T-cell (primary cell): ENCODE measurements at regions not wholly inside any gene's neighbourhood (a gene's known extent, or its start where the extent isn't known, plus 50 kb on each side); places are given as distances from the start of the nearest gene placed in this dataset.
"Not testable (repeated sequence)": the region's sequence is repeated elsewhere in the genome, so short reads cannot be mapped to it uniquely, and the experiment has no call there.

Experiments used
- ATAC-seq, 4 experiments: fragments of 200-7000 bp in 3 of 4; fragments of 150-1000 bp in 1 of 4; cut with Tn5 transposase; replicated peaks in 1 of 4; 1 replicate in 3 of 4; 2 replicates in 1 of 4; pipeline ENCODE4 v1.10.0; 2021; ENCODE audit warnings: moderate library complexity in 3 of 4, mild to moderate bottlenecking in 2 of 4, moderate number of reproducible peaks in 1 of 4
- CTCF ChIA-PET, 2 donors: fragments of 300-600 bp; sonication (Branson Sonifier 250); formaldehyde crosslinking; loops; one replicate each; lab custom pipeline; 2022; ENCODE audit warnings: antibody characterized with exemption in 2 of 2; lab: Charles Lee
- POLR2A ChIA-PET, 2 donors: fragments of 300-600 bp; sonication (Branson Sonifier 250); formaldehyde crosslinking; loops; one replicate each; lab custom pipeline; 2022; ENCODE audit warnings: antibody characterized with exemption in 2 of 2; lab: Charles Lee
- DNase-seq, 35 experiments: peaks; one replicate each; pipeline versions ENCODE4 v3.0.0 to v3.0.0-alpha.2; 2013 to 2023
- H3K27ac ChIP-seq: one replicate; pipeline ENCODE4 v1.5.1; 2013; ENCODE audit warnings: low read length
- H3K27me3 ChIP-seq, 2 experiments: replicated peaks in 1 of 2; 1 replicate in 1 of 2; 2 replicates in 1 of 2; pipeline versions ENCODE4 v1.6.1 to v1.7.0; 2013; ENCODE audit warnings: low read length in 1 of 2, mixed read lengths in 1 of 2; ENCODE audit not compliant: control insufficient read depth in 2 of 2, insufficient read depth in 2 of 2; ENCODE audit errors: extremely low read depth in 1 of 2
- H3K36me3 ChIP-seq, 2 donors: 1 replicate in 1 of 2; 2 replicates in 1 of 2; pipeline versions ENCODE4 v1.6.1 to v1.7.0; 2013; ENCODE audit warnings: low read length in 1 of 2; ENCODE audit not compliant: control insufficient read depth in 2 of 2, insufficient read depth in 1 of 2; ENCODE audit errors: extremely low read depth in 1 of 2
- H3K4me1 ChIP-seq, 2 experiments: 1 replicate in 1 of 2; 2 replicates in 1 of 2; pipeline versions ENCODE4 v1.6.1 to v1.7.0; 2013; ENCODE audit warnings: low read length in 2 of 2, mixed read lengths in 1 of 2; ENCODE audit not compliant: insufficient read depth in 2 of 2, control insufficient read depth in 1 of 2; ENCODE audit errors: extremely low read depth in 1 of 2
- H3K4me3 ChIP-seq, 2 donors: 1 replicate in 1 of 2; 2 replicates in 1 of 2; pipeline versions ENCODE4 v1.5.1 to v1.7.0; 2013; ENCODE audit warnings: mild to moderate bottlenecking in 2 of 2, low read length in 1 of 2, moderate library complexity in 1 of 2; ENCODE audit not compliant: control insufficient read depth in 1 of 2; ENCODE audit errors: extremely low read depth in 1 of 2
- H3K9me3 ChIP-seq: 2 replicates; pipeline ENCODE4 v1.7.0; 2013
- H3K27ac Mint-ChIP-seq, 2 donors: one replicate each; pipeline ENCODE4 v1.8.0; 2020 to 2021; ENCODE audit warnings: mild to moderate bottlenecking in 2 of 2, mixed read lengths in 2 of 2
- H3K27me3 Mint-ChIP-seq, 2 donors: one replicate each; pipeline ENCODE4 v1.8.0; 2021 to 2022; ENCODE audit warnings: mixed read lengths in 2 of 2
- H3K36me3 Mint-ChIP-seq: one replicate; pipeline ENCODE4 v1.8.0; 2021; ENCODE audit warnings: mixed read lengths
- H3K4me1 Mint-ChIP-seq, 3 donors: one replicate each; pipeline ENCODE4 v1.8.0; 2020 to 2022; ENCODE audit warnings: mixed read lengths in 3 of 3, mild to moderate bottlenecking in 1 of 3
- H3K4me3 Mint-ChIP-seq, 3 donors: one replicate each; pipeline ENCODE4 v1.8.0; 2020 to 2022; ENCODE audit warnings: mild to moderate bottlenecking in 3 of 3, mixed read lengths in 3 of 3, moderate library complexity in 3 of 3
- H3K9me3 Mint-ChIP-seq, 3 donors: one replicate each; pipeline ENCODE4 v1.8.0; 2020 to 2022; ENCODE audit warnings: mixed read lengths in 3 of 3
- WGBS: methylation state at CpG from one replicate; pipeline ENCODE4 v1.1.5; 2013; ENCODE audit warnings: missing lambda C conversion rate; ENCODE audit not compliant: insufficient coverage; 5-methylcytosine and 5-hydroxymethylcytosine counted together

DNA sequence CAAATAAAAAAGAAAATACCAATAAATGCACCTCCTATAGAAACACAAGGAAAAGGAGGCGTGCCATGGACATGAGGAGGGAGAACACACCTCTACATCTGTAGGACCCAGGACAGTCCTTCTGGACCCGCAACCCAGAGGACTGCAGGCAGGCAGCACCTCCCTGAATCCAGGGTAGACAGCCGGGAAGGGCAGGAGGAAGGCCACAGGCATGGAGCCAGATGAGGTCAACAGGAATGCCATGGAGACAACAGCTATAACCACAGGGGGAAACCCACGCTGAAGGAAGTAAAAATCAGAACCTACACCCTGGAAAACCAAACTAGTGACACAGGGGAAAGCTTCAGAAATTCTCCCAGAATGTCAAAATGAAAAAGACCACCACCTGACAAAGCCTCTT, 248.8 kb upstream of the NSMCE3 start:
- Mint-ChIP-seq H3K36me3 (no peaks in the 10 kb centered on the region), H3K9me3 (peaks cover 0 to 26% (median 15%) of the 10 kb centered on the region in 3 donors), H3K4me3 (no peak overlapping the region), H3K27ac (no peak overlapping the region), H3K4me1 (no peaks in the 10 kb centered on the region), H3K27me3 (peaks cover 5 to 11% of the 10 kb centered on the region in 2 donors)
- ChIA-PET CTCF (no interaction called here), POLR2A (no interaction called here)
- Histone ChIP-seq H3K27me3 (no peaks in the 10 kb centered on the region), H3K36me3 (no peaks in the 10 kb centered on the region), H3K27ac (no peak overlapping the region), H3K4me3 (no peak overlapping the region), H3K9me3 (no peaks in the 10 kb centered on the region), H3K4me1 (no peaks in the 10 kb centered on the region)
- ATAC-seq (no peak), DNase-seq (no peak)
- 80% methylated on average over 1 of the region's 4 CpGs for WGBS

DNA sequence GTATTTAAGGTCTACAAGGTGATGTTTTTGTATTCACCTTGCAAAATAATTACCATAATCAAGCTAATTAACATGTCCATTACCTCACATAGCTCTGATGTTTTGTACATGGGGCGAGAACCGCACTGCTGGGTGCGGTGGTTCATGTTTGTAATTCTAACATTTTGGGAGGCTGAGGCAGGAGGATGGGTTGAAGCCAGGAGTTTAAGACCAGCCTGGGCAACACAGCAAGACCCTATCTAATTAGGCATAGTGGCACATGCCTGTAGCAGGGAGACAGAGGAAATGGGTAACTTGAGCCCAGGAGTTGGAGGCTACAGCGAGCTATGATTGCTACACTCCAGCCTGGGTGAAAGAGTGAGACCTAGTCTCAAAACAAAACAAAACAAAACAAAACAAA, 248.2 kb upstream of the NSMCE3 start:
- no peak overlapping the region for H3K4me3 Mint-ChIP-seq
- no peaks in the 10 kb centered on the region for H3K36me3 ChIP-seq
- H3K4me1 ChIP-seq: no peaks in the 10 kb centered on the region
- no peak overlapping the region for H3K4me3 ChIP-seq
- CTCF ChIA-PET: no interaction called here
- DNase-seq: no peak
- no peaks in the 10 kb centered on the region for H3K36me3 Mint-ChIP-seq
- peaks cover 0 to 26% (median 15%) of the 10 kb centered on the region in 3 donors for H3K9me3 Mint-ChIP-seq
- 80% methylated on average over 1 of the region's 4 CpGs for WGBS
- no peaks in the 10 kb centered on the region for H3K27me3 ChIP-seq
- peaks cover 2 to 11% of the 10 kb centered on the region in 2 donors for H3K27me3 Mint-ChIP-seq
- ATAC-seq: no peak
- H3K27ac ChIP-seq: no peak overlapping the region
- no peak overlapping the region for H3K27ac Mint-ChIP-seq
- H3K4me1 Mint-ChIP-seq: no peaks in the 10 kb centered on the region
- no peaks in the 10 kb centered on the region for H3K9me3 ChIP-seq
- POLR2A ChIA-PET: no interaction called here

GRCh38 chr15:29516929-29517328, 247.3 kb upstream of the NSMCE3 start:
- Histone ChIP-seq H3K4me3 (no peak overlapping the region), H3K9me3 (no peaks in the 10 kb centered on the region), H3K27ac (no peak overlapping the region), H3K36me3 (no peaks in the 10 kb centered on the region), H3K27me3 (no peaks in the 10 kb centered on the region), H3K4me1 (no peaks in the 10 kb centered on the region)
- Mint-ChIP-seq H3K27me3 (peaks cover 2 to 11% of the 10 kb centered on the region in 2 donors), H3K4me3 (no peak overlapping the region), H3K27ac (no peak overlapping the region), H3K4me1 (no peaks in the 10 kb centered on the region), H3K9me3 (peaks cover 0 to 26% (median 15%) of the 10 kb centered on the region in 3 donors), H3K36me3 (no peaks in the 10 kb centered on the region)
- POLR2A ChIA-PET: no interaction called here
- no peak for ATAC-seq
- no CpG with 5 or more reads among the region's 3 CpGs for WGBS
- DNase-seq: no peak
- CTCF ChIA-PET: no interaction called here

DNA sequence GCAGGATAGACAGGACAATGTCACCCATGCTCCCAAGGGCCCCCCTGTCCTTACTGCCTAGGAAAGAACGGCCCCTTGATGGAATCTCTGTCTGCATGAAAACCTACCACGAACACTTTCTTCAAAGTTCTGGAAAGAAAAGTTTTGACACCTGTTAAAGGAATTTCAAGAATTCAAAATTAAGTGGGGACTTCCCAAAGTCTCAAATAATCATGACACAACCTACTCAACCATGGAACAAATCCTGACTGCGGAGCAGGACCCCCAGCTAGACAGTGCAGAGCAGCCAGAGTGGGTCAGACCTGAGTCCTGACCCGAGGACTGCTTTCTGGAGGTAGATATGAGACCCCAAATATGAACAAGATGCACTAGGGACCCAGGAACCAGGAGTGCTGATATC, 245.3 kb upstream of the NSMCE3 start:
- H3K9me3 ChIP-seq: no peaks in the 10 kb centered on the region
- H3K4me3 ChIP-seq: no peak overlapping the region
- ATAC-seq (no peak), DNase-seq (no peak)
- H3K9me3 Mint-ChIP-seq: peaks cover 0 to 23% (median 13%) of the 10 kb centered on the region in 3 donors
- 65% methylated on average over 2 of the region's 4 CpGs for WGBS
- H3K36me3 ChIP-seq: no peaks in the 10 kb centered on the region
- no peaks in the 10 kb centered on the region for H3K27me3 ChIP-seq
- no peak overlapping the region for H3K4me3 Mint-ChIP-seq
- H3K4me1 ChIP-seq: no peaks in the 10 kb centered on the region
- POLR2A ChIA-PET: no interaction called here
- no peak overlapping the region for H3K27ac ChIP-seq
- no peak overlapping the region for H3K27ac Mint-ChIP-seq
- H3K27me3 Mint-ChIP-seq: peaks cover 2 to 11% of the 10 kb centered on the region in 2 donors
- H3K4me1 Mint-ChIP-seq: no peaks in the 10 kb centered on the region
- no peaks in the 10 kb centered on the region for H3K36me3 Mint-ChIP-seq
- CTCF ChIA-PET: no interaction called here

DNA sequence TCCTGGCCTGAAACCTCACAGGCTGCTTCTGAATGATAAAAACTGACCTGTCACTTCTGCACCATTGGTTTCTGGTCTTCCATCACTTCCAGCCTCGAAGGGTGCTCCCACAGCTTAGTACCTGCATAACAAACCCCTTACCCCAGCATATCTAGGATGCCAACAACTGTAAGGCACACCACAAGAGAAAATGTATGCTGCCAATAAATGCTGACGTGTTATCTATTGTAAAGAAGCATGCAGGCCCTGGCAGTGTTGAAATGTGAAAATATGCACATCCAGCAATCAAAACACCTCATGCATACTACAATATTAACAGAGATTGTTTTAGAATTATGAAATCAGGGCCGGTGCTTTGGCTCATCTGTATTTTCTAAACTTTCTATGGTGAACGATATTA, 242.0 kb upstream of the NSMCE3 start:
- ATAC-seq: no peak
- Mint-ChIP-seq H3K4me1 (no peaks in the 10 kb centered on the region), H3K9me3 (peaks cover 2 to 11% (median 7%) of the 10 kb centered on the region in 3 donors), H3K27ac (no peak overlapping the region), H3K36me3 (no peaks in the 10 kb centered on the region), H3K27me3 (peaks cover 0 to 11% of the 10 kb centered on the region in 2 donors), H3K4me3 (no peak overlapping the region)
- Histone ChIP-seq H3K9me3 (no peaks in the 10 kb centered on the region), H3K36me3 (no peaks in the 10 kb centered on the region), H3K4me1 (no peaks in the 10 kb centered on the region), H3K27me3 (no peaks in the 10 kb centered on the region), H3K27ac (no peak overlapping the region), H3K4me3 (no peak overlapping the region)
- POLR2A ChIA-PET: no interaction called here
- WGBS: no CpG with 5 or more reads among the region's 4 CpGs
- DNase-seq: no peak
- CTCF ChIA-PET: no interaction called here

DNA sequence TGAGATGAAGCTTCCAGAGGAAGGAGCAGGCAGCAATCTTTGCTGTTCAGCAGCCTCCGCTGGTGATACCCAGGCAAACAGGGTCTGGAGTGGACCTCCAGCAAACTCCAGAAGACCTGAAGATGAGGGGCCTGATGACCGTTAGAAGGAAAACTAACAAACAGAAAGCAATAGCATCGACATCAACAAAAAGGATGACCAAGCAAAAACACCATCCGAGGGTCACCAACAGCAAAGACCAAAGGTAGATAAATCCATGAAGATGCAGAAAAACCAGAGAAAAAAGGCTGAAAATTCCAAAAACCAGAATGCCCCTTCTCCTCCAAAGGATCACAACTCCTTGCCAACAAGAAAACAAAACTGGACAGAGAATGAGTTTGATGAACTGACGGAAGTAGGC, 235.9 kb upstream of the NSMCE3 start:
- WGBS: 100% methylated on average over 1 of the region's 5 CpGs
- POLR2A ChIA-PET, H3K36me3 Mint-ChIP-seq, H3K4me1 Mint-ChIP-seq, H3K4me3 ChIP-seq, ATAC-seq, H3K9me3 ChIP-seq, CTCF ChIA-PET, H3K27ac Mint-ChIP-seq, H3K27me3 ChIP-seq, H3K4me3 Mint-ChIP-seq, H3K4me1 ChIP-seq, H3K36me3 ChIP-seq, H3K27ac ChIP-seq, DNase-seq: not testable (repeated sequence)
- Mint-ChIP-seq H3K27me3 (peaks cover 8 to 12% of the 10 kb centered on the region in 2 donors), H3K9me3 (peaks cover 5 to 27% (median 25%) of the 10 kb centered on the region in 3 donors)
